K562 (cell line): ENCODE measurements at regions not wholly inside any gene's neighbourhood (a gene's known extent, or its start where the extent isn't known, plus 50 kb on each side); places are given as distances from the start of the nearest gene placed in this dataset.

ENCODE experiments used
- BHLHE40 ChIP-seq: IDR thresholded peaks from 2 replicates; pipeline ENCODE4 v1.6.1; 2011; ENCODE audit warnings: low read length, improper control_type of control experiment
- GABPB1 ChIP-seq: sonication (generic); formaldehyde crosslinking; IDR thresholded peaks from 2 replicates; pipeline ENCODE4 v1.8.0; 2022; ENCODE audit warnings: mild to moderate bottlenecking, missing genetic modification reagents
- MYNN ChIP-seq, 2 experiments: sonication (generic); formaldehyde crosslinking in 1 of 2; IDR thresholded peaks; 2 replicates each; pipeline versions ENCODE4 v1.5.0 to v1.6.1; 2016 to 2020; ENCODE audit warnings: antibody characterized with exemption in 1 of 2, missing genetic modification reagents in 1 of 2
- RBBP5 ChIP-seq: fragments of 200-600 bp; sonication (generic); IDR thresholded peaks from 2 replicates; pipeline ENCODE4 v1.6.1; 2012; ENCODE audit warnings: borderline replicate concordance, mild to moderate bottlenecking, low read length, control low read depth, inconsistent platforms; ENCODE audit not compliant: insufficient read depth, poor library complexity, severe bottlenecking
- TEAD4 ChIP-seq, 2 experiments: sonication (generic) in 1 of 2; formaldehyde crosslinking in 1 of 2; IDR thresholded peaks; 2 replicates each; pipeline versions ENCODE4 v1.6.1 to v1.8.0; 2012 to 2022; ENCODE audit warnings: borderline replicate concordance in 1 of 2, inconsistent platforms in 1 of 2, low read length in 1 of 2, mild to moderate bottlenecking in 1 of 2, missing genetic modification reagents in 1 of 2
- ZEB2 ChIP-seq: fragments of 450-650 bp; IDR thresholded peaks from 2 replicates; pipeline ENCODE4 v1.6.1; 2016
- ZNF224 ChIP-seq: sonication (generic); formaldehyde crosslinking; IDR thresholded peaks from 2 replicates; pipeline ENCODE4 v1.8.0; 2022; ENCODE audit warnings: mild to moderate bottlenecking, missing genetic modification reagents
- TF ChIP-seq, protein P1 (sequence below): sonication (generic); formaldehyde crosslinking; IDR thresholded peaks from 2 replicates; pipeline ENCODE4 v1.8.0; 2022; ENCODE audit warnings: mild to moderate bottlenecking, missing genetic modification reagents, borderline replicate concordance

DNA sequence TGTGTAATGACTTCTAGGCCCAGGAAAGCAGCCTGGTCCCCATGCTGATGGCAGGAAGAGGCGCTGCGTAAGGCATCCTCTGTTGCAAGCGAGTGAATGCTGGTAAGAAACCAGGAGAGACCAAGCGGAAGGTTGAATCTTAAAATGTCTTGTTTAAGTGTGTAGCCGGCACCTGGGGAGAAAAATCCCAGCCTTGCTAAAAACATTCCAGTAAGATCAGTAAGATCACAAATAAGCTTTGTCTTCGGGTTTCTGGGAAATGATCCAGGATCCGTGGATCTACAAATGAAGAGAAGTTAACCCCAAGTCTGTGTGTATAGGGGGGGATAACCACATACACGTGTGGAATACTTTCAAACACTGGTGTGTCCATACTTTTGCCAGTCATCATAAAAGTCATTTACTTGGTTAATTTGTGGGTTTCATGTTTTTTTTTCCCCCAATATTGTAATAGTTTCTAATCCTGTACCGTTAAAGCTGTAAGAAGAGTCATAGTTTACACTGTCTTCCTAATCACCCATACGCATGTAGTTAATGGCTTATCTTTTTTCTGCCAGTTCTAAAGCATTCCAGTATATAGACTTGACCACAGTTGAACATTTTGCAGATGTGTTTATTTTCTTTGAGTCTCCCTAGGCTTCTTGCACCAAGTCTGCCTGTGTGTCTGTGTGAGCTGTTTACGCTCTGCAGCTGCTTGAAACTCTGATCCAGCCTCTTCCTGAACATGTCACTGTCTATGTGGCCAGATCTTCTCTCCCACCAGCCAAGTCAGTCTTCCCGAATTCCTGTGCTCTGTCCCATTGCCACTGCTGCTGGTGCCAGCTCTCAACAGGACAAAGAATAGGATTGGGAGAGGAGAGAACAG is 135.9 kb upstream of the ARL4C start:
- TF ChIP-seq TEAD4 (IDR thresholded peaks at IDR 0.05; ENCODE audit: low read length) (no peak), TEAD4 (CRISPR knock-in tag; IDR thresholded peaks at IDR 0.05; ENCODE audit: borderline replicate concordance) (no peak), MYNN (IDR thresholded peaks at IDR 0.05) (no peak), MYNN (CRISPR knock-in tag; IDR thresholded peaks at IDR 0.05) (no peak), ZNF224 (CRISPR knock-in tag) (no peak), ZEB2 (no peak), BHLHE40 (no peak), GABPB1 (CRISPR knock-in tag) (no peak), RBBP5 (no peak)
- TF ChIP-seq, protein P1, sequence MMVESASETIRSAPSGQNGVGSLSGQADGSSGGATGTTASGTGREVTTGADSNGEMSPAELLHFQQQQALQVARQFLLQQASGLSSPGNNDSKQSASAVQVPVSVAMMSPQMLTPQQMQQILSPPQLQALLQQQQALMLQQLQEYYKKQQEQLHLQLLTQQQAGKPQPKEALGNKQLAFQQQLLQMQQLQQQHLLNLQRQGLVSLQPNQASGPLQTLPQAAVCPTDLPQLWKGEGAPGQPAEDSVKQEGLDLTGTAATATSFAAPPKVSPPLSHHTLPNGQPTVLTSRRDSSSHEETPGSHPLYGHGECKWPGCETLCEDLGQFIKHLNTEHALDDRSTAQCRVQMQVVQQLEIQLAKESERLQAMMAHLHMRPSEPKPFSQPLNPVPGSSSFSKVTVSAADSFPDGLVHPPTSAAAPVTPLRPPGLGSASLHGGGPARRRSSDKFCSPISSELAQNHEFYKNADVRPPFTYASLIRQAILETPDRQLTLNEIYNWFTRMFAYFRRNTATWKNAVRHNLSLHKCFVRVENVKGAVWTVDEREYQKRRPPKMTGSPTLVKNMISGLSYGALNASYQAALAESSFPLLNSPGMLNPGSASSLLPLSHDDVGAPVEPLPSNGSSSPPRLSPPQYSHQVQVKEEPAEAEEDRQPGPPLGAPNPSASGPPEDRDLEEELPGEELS (CRISPR knock-in tag), result no peak
